SK-N-SH (cell line): ENCODE measurements at regions not wholly inside any gene's neighbourhood (a gene's known extent, or its start where the extent isn't known, plus 50 kb on each side); places are given as distances from the start of the nearest gene placed in this dataset.

ENCODE experiments used
- EP300 ChIP-seq, 2 experiments: IDR thresholded peaks; 2 replicates each; pipeline versions ENCODE4 v1.4.0 to v1.6.1; 2012; ENCODE audit warnings: borderline replicate concordance in 1 of 2, low read depth in 1 of 2, low read length in 1 of 2
- EZH2phosphoT487 ChIP-seq: fragments of 200-600 bp; sonication (generic); IDR thresholded peaks from 2 replicates; pipeline ENCODE4 v1.6.1; 2017; ENCODE audit warnings: low read depth, mixed run types, mild to moderate bottlenecking, antibody characterized with exemption, moderate library complexity, borderline replicate concordance
- MEF2A ChIP-seq: IDR thresholded peaks from 2 replicates; pipeline ENCODE4 v1.4.0; 2012; ENCODE audit warnings: low read depth, borderline replicate concordance
- NFIC ChIP-seq: IDR thresholded peaks from 2 replicates; pipeline ENCODE4 v1.4.0; 2012; ENCODE audit warnings: borderline replicate concordance
- POLR2AphosphoS5 ChIP-seq: IDR thresholded peaks from 2 replicates; pipeline ENCODE4 v1.6.1; 2012; ENCODE audit warnings: low read depth, low read length
- RAD21 ChIP-seq: IDR thresholded peaks from 2 replicates; pipeline ENCODE4 v1.6.1; 2012; ENCODE audit warnings: mild to moderate bottlenecking, low read length
- TAF1 ChIP-seq: IDR thresholded peaks from 2 replicates; pipeline ENCODE4 v1.6.1; 2012; ENCODE audit warnings: low read depth, mild to moderate bottlenecking, low read length, moderate library complexity, borderline replicate concordance
- TF ChIP-seq, protein P1 (sequence below): IDR thresholded peaks from 2 replicates; pipeline ENCODE4 v1.4.0; 2012; ENCODE audit warnings: low read depth, borderline replicate concordance
- TF ChIP-seq, protein P2 (sequence below): fragments of 200-600 bp; sonication (generic); IDR thresholded peaks from 2 replicates; pipeline ENCODE4 v1.6.1; 2017; ENCODE audit warnings: antibody characterized with exemption, mild to moderate bottlenecking, moderate library complexity
- TF ChIP-seq, protein P3 (sequence below): IDR thresholded peaks from 2 replicates; pipeline ENCODE4 v1.4.0; 2012; ENCODE audit warnings: low read depth

DNA sequence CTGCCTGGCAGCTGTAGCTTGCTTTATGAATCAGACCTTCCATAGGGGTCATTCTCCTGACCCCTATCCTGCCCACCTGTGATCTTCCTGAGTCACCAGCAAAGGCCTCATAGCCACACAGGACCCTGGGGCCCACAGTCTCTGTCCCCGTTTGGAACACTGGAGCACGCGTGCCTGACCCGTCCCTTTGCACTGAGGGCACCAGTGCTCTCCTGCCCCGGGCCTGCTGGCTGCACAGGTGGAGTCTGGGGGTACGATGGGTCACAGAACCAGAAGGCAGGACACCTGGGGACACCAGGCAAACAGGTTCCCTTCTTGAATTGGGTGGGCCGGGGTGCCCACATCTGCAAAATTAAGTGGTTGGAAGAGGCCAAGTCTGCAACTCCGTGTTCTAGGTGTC is 97.2 kb downstream of the CPZ start:
- TF ChIP-seq EZH2phosphoT487 = no peak
- TF ChIP-seq TAF1 = no peak
- TF ChIP-seq, protein P1, sequence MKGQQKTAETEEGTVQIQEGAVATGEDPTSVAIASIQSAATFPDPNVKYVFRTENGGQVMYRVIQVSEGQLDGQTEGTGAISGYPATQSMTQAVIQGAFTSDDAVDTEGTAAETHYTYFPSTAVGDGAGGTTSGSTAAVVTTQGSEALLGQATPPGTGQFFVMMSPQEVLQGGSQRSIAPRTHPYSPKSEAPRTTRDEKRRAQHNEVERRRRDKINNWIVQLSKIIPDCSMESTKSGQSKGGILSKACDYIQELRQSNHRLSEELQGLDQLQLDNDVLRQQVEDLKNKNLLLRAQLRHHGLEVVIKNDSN = no peak
- TF ChIP-seq, protein P2, sequence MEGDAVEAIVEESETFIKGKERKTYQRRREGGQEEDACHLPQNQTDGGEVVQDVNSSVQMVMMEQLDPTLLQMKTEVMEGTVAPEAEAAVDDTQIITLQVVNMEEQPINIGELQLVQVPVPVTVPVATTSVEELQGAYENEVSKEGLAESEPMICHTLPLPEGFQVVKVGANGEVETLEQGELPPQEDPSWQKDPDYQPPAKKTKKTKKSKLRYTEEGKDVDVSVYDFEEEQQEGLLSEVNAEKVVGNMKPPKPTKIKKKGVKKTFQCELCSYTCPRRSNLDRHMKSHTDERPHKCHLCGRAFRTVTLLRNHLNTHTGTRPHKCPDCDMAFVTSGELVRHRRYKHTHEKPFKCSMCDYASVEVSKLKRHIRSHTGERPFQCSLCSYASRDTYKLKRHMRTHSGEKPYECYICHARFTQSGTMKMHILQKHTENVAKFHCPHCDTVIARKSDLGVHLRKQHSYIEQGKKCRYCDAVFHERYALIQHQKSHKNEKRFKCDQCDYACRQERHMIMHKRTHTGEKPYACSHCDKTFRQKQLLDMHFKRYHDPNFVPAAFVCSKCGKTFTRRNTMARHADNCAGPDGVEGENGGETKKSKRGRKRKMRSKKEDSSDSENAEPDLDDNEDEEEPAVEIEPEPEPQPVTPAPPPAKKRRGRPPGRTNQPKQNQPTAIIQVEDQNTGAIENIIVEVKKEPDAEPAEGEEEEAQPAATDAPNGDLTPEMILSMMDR = no peak
- TF ChIP-seq RAD21 = no peak
- no peak for TF ChIP-seq MEF2A
- no peak for TF ChIP-seq POLR2AphosphoS5
- TF ChIP-seq NFIC = no peak
- TF ChIP-seq, protein P3, sequence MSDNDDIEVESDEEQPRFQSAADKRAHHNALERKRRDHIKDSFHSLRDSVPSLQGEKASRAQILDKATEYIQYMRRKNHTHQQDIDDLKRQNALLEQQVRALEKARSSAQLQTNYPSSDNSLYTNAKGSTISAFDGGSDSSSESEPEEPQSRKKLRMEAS = no peak
- TF ChIP-seq EP300 (IDR thresholded peaks at IDR 0.05; ENCODE audit: borderline replicate concordance in 1 of 2, low read depth in 1 of 2, low read length in 1 of 2) = no peak
